Brain microvascular endothelial cell (primary cell): ENCODE measurements at regions not wholly inside any gene's neighbourhood (a gene's known extent, or its start where the extent isn't known, plus 50 kb on each side); places are given as distances from the start of the nearest gene placed in this dataset.

Experiments
- DNase-seq: peaks from one replicate; pipeline ENCODE4 v3.0.0-alpha.2; 2020
- H3K27ac ChIP-seq: fragments of 250-450 bp; sonication (Bioruptor Pico); 2 replicates; pipeline ENCODE4 v1.5.1; 2020; ENCODE audit warnings: mild to moderate bottlenecking, moderate library complexity
- H3K27me3 ChIP-seq: fragments of 250-450 bp; sonication (Bioruptor Pico); replicated peaks from 2 replicates; pipeline ENCODE4 v1.5.1; 2020; ENCODE audit warnings: mild to moderate bottlenecking
- H3K36me3 ChIP-seq: fragments of 250-450 bp; sonication (Bioruptor Pico); replicated peaks from 2 replicates; pipeline ENCODE4 v1.5.1; 2020; ENCODE audit warnings: mild to moderate bottlenecking
- H3K4me3 ChIP-seq: 2 replicates; pipeline ENCODE4 v1.5.1; 2011; ENCODE audit warnings: low read depth, mild to moderate bottlenecking, control low read depth, low read length, moderate library complexity
- CTCF ChIP-seq: IDR thresholded peaks from 2 replicates; pipeline ENCODE4 v1.5.1; 2011; ENCODE audit warnings: low read depth, mild to moderate bottlenecking, moderate library complexity, low read length, control low read depth, inconsistent platforms; ENCODE audit errors: missing control alignments
- in situ Hi-C: cut with HindIII; loops from 2 replicates; pipeline ENCODE4 v1.10.0; 2017; ENCODE audit warnings: low sequenced_read_pairs, low pct_ligation_motif_present

- in situ Hi-C loops = no loop called here
- no peak for TF ChIP-seq CTCF
- Histone ChIP-seq H3K27ac (no peak overlapping the region), H3K27me3 (no peaks in the 10 kb centered on the region), H3K4me3 (no peak overlapping the region), H3K36me3 (no peaks in the 10 kb centered on the region)
- no peak for DNase-seq
Measured at GRCh38 chr21:35905963-35906345, 154.4 kb downstream of the SETD4 start.

GRCh38 chr21:35905096-35905962 is 155.0 kb downstream of the SETD4 start:
- Histone ChIP-seq H3K27ac (no peak overlapping the region), H3K4me3 (no peak overlapping the region), H3K36me3 (no peaks in the 10 kb centered on the region), H3K27me3 (no peaks in the 10 kb centered on the region)
- in situ Hi-C loops = no loop called here
- no peak for DNase-seq
- no peak for TF ChIP-seq CTCF

GRCh38 chr21:35900539-35900938 is 159.8 kb downstream of the SETD4 start:
- in situ Hi-C loops = no loop called here
- H3K27ac ChIP-seq = no peak overlapping the region
- DNase-seq = no peak
- H3K27me3 ChIP-seq = no peaks in the 10 kb centered on the region
- H3K36me3 ChIP-seq = no peaks in the 10 kb centered on the region
- TF ChIP-seq CTCF = no peak
- no peak overlapping the region for H3K4me3 ChIP-seq

- DNase-seq = no peak
- no peak overlapping the region for H3K4me3 ChIP-seq
- no peak for TF ChIP-seq CTCF
- in situ Hi-C loops = no loop called here
- H3K36me3 ChIP-seq = no peaks in the 10 kb centered on the region
- no peaks in the 10 kb centered on the region for H3K27me3 ChIP-seq
- H3K27ac ChIP-seq = no peak overlapping the region
Measured at GRCh38 chr21:35896060-35896459, 164.3 kb downstream of the SETD4 start.

GRCh38 chr21:35895598-35895997 is 164.7 kb downstream of the SETD4 start:
- Histone ChIP-seq H3K27ac (no peak overlapping the region), H3K27me3 (no peaks in the 10 kb centered on the region), H3K36me3 (no peaks in the 10 kb centered on the region), H3K4me3 (no peak overlapping the region)
- in situ Hi-C loops = no loop called here
- no peak for DNase-seq
- TF ChIP-seq CTCF = no peak

- H3K27ac ChIP-seq = no peak overlapping the region
- TF ChIP-seq CTCF = no peak
- H3K36me3 ChIP-seq = no peaks in the 10 kb centered on the region
- H3K4me3 ChIP-seq = no peak overlapping the region
- DNase-seq = no peak
- H3K27me3 ChIP-seq = no peaks in the 10 kb centered on the region
- in situ Hi-C loops = no loop called here
Measured at GRCh38 chr21:35893156-35893555, 167.2 kb downstream of the SETD4 start.
